Stimulated activated CD4-positive, alpha-beta T cell treated with anti-CD3 and anti-CD28 coated beads, Interleukin-4, amount 100 ng/mL, for 4 hours (primary cell): ENCODE measurements at regions not wholly inside any gene's neighbourhood (a gene's known extent, or its start where the extent isn't known, plus 50 kb on each side); places are given as distances from the start of the nearest gene placed in this dataset.

ENCODE experiments used
- DNase-seq, 2 experiments: peaks; one replicate each; pipeline ENCODE4 v3.0.0-alpha.2; 2020

- no peak for DNase-seq
Measured at GRCh38 chr3:66592927-66593625, 92.3 kb upstream of the LRIG1 start.

GRCh38 chr3:66593978-66594377 is 93.2 kb upstream of the LRIG1 start:
- no peak for DNase-seq

DNA sequence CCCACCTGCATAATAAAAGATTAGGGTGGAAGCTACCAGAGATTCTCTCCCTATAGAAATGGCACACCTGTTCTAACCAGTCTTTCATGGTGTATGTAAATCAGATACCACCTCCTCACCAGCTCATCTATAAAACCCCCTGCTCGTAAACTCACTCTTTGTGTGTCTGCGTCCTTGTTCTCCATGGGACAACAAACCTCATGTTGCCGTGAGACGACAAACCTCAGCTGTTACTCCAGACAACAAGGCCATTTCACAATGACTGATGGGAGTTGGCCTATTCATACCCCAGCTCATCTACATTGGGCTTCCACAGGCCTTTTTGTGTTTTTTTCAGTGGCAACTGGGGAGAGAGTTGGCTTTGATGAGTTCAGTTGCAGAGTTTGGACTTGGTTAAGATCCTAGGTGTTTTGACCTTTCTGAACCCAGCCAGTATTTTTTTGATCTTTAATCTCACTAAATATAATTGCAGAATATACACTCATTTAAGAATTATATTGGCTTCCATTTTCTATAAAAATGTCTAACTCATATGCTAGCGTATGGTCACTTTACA is 96.6 kb upstream of the LRIG1 start:
- DNase-seq: no peak

DNA sequence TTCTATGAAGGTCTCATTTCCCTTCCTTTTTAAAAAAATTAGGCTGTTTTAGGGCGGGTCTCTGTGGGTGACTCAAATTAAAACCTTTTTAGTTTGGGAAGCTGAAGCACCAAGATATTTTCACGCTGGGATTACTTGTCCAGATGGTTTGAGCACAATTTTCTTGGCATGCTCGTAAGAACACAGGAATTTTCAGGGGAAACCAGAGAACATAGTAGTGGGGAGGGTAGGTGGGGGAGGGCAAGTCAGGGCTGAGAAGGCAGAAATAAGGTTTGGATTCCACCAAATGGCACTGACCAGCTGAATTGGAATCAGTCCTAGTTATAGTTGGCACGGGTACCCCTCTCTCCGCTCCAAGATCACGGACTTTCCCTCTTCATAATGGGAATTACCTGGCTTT is 97.3 kb upstream of the LRIG1 start:
- no peak for DNase-seq

GRCh38 chr3:66602237-66602636 is 101.4 kb upstream of the LRIG1 start:
- no peak for DNase-seq

DNA sequence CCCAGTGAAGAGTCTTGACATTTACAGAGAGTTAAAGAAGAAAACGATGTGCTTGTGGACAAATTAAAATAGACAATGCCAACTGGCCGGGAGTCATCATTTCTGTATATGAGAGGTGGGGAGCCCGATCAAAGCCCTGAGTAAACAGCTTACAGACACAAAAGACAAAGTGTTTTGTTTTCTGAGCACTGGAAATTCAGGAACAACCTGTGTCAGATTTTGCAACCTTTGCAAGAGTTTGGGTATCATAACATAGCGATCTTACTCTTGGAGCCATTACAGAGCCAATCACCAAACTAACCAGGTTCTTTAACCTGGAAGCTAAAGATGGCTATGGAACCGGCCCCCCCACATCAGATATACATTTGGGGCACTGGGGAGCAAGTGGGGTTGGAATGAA is 101.9 kb upstream of the LRIG1 start:
- no peak for DNase-seq

DNA sequence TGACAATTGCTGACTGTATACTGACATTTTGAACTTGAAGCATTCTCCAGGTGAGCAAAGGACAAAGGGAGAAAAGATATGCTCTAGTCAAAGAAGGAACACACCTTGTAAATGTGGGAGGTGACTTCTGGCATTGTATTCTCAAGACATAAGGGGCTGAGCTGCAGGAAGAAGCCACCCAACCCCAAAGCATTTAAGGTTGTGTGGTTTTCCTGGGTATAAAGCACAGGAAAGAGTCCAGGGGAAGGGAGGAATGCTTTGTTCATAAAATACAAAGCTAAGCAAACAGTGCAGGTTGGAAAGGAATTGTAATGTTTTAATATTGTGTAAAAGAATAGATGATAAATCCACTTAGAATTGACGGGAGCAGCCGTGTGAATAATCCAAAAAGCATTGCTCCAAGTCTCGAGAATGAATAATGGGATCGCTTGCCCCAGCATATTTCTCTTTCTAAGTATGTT is 102.4 kb upstream of the LRIG1 start:
- no peak for DNase-seq

- no peak for DNase-seq
Measured at GRCh38 chr3:66604481-66604880, 103.7 kb upstream of the LRIG1 start.

GRCh38 chr3:66606126-66606525 is 105.3 kb upstream of the LRIG1 start:
- DNase-seq: no peak

DNA sequence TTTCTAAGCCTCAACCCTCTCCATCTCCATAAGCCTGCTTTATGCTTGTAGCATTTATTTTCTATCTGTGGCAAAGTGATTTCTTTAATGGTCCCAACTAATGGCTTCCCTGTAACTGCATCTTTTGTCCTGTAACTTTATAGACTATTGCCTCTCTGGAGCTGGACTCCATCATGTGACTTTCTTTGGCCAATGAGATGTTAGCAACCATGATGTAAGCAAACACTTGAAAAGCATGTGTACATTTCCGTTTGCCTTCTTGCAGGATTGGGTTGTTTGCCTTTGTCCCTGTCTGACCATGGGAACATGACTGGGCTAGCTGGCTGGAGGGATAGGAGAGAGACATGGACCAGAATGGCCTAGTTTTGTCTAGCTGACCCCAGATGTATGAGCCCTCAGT is 106.0 kb upstream of the LRIG1 start:
- DNase-seq: no peak

- no peak for DNase-seq
Measured at GRCh38 chr3:66609660-66610561, 109.1 kb upstream of the LRIG1 start.

GRCh38 chr3:66610562-66610909 is 109.7 kb upstream of the LRIG1 start:
- no peak for DNase-seq

DNA sequence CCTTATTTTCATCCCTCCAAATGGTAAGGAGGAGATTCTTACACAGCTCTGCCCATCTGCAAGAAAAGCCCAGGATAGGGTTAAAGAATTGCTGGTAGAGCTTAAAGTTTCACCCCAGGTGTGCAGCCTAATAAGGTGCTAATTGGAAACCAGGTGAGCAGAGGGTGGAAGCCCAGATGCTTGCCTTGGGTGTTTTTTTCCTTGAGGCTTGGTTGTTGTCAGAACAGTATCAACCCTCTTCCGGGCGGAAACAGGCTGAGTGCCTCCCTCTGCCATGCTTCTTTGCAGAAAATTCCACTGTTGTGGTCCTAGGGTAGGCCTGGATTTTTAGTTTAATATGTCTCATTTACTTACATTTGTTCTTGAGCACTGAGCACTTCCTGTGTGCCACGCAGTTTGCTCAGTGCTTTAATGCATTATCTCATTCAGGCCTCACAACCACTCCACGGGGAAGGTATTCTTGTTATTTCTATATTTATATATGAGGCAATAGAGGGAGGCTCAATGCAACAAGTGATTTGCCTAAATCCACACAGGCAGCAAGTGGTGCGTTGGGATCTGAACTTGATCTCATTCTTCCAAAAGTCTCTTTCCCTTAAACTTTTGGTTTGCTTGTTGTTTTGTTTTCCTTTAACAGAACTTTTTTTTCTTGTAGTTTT is 115.0 kb upstream of the LRIG1 start:
- no peak for DNase-seq

DNA sequence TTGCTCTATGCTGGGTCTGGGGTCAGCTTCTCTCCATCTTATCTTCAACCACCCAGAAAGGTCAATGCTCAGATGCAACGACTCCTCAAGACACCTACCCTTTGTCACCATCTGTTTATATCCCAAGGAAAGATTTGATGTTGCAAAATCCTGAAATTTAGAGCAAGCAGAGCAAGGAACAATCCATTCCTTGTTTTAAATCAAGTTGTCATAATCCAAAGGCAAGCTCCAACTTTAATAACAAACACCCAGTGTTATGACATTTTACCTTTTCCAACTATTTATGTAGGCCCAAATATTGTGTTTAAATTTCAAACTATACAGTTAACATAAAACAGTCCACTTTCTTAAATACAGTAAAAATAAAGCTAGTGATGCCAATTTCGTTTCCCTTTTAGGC is 116.5 kb upstream of the LRIG1 start:
- DNase-seq: no peak

DNA sequence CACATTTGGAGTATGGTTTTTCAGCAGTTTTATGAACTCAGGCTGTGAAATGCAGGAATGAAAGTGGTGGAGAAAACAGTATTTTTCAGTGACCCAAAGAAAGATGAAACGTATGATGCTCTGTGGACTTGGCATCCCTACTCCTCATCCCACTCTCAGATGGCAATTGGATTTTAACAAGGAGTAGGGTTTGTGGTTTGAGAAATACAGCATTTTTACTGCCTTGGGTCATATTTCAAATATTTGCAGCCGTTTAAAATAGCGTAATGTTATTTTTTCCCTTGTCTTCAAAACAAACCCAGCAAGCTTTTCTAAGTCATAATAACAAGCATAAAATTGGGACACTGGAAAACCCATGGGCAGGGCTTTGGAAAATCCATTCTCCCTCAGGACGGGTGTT is 117.2 kb upstream of the LRIG1 start:
- no peak for DNase-seq

DNA sequence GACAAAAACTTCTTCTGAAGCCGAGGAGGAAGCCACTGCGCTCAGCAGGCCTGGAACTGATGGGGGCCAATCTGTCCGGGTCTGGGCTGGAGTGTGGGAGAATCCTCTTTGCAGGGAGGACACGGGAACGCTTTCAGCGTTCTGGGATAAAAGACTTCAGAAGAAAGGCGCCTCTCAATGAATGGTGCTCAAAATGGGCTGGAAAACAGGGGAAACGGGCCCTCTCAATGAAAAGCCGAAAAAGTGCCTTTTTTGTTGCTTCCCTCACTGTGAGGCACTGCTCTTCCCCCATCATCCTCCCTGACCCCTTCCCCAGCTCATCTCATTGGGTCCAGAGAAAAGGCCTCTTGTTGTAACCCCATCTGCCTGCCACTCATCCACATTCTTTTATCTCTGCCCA is 119.5 kb upstream of the LRIG1 start:
- DNase-seq: no peak

GRCh38 chr3:66622756-66623457 is 122.1 kb upstream of the LRIG1 start:
- DNase-seq: no peak

DNA sequence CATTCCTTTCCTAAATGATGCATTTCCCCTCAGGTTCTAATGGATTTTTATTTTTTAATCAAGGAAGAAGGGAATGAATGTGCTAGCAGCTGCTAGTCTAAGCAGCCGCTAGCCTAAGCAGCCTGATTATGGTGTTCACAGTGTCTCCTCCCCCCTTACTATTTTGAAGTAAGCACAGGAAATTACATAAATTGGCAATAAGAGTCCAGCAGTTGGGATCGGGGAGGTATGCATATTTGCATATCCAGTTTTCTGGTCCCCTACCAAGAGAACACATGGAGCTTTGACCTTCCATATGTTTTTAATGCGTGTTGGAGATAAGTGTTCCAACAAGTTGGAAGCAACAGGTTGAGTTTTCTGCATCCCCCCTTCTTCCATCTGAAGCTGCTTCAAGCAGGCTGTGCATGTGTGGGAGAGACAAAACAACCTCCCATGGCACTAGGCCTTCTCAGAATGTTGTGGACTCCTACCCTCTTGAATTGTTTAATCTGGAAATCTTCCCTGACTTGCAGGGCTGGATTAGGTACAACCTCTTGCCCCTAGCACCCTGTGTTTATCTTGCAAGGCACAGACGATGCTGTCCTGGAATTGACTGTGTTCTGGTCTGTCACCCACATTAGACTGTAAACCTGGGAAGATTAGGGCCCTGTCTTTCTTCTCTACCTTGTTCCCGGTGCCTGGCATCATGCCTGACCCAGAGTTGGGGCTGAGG is 124.8 kb upstream of the LRIG1 start:
- no peak for DNase-seq

DNA sequence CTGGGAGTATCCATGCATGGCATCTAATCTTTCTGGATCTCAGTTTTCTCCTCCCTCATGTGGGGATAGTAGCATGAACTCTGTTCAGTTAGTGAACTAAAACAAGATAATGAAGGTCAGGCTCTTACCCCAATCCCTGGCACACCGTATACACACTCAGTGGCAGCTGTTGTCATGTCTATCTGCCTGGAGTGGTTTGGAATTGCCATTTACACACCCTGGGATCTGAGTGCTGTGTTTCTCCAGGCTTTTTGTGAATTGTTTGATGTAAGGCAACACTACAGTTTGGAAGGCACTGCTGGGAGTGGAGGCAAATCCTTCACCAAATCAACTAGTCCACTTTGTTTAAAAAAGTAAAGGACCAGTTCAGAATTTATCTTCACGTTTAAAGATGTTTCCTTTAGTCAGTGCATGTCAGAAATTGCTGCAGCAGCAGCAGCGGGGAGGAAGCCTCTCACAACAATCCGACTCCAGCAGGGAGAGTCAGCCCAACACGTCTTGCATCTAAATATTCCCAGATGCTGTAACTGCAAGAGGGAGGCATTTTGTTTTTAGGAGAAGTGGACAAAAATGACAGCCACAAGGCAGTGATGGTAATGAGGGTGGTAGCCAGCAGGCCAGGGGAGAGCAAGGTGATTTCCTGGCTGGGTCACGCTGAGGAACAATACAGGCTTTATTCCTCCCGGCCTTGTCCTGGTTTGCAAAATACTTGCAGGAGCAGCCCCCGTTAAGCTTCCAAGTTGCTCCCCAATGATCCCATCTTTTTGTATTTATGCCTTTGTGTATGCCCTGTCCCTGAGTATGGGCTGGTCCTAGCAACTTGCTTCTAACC is 128.5 kb upstream of the LRIG1 start:
- DNase-seq: no peak

DNA sequence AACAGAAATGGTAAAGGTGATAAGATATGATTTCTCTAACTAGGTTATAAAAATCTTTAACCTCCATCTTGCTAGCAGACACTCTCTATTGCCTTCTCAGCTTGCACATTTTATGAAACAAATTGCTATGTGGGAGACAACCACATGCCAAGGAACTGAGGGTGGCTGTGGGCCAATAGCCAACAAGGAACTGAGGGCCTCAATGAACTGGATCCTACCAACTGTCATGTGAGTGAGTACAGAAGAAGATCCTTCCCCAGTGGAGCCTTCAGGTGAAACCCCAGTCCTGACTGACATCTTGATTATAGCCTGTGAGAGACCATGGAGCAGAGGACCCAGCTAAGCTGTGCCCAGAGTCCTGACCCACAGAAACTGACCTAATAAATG is 129.2 kb upstream of the LRIG1 start:
- DNase-seq: no peak
